WTC11 (cell line): ENCODE measurements at regions not wholly inside any gene's neighbourhood (a gene's known extent, or its start where the extent isn't known, plus 50 kb on each side); places are given as distances from the start of the nearest gene placed in this dataset.

ENCODE experiments used
- ATAC-seq: fragments of 200-7000 bp; cut with Tn5 transposase; 2 replicates; pipeline ENCODE4 v1.10.0; 2021; ENCODE audit warnings: mild to moderate bottlenecking, moderate library complexity
- CTCF ChIA-PET: fragments of 300-600 bp; sonication (Branson Sonifier 250); formaldehyde crosslinking; loops from one replicate; lab custom pipeline; 2021; ENCODE audit warnings: antibody characterized with exemption; lab: Charles Lee
- POLR2A ChIA-PET: fragments of 350-600 bp; sonication (Branson Sonifier 250); formaldehyde crosslinking; loops from one replicate; lab custom pipeline; 2021; ENCODE audit warnings: antibody characterized with exemption; lab: Charles Lee
- DNase-seq: peaks from one replicate; pipeline ENCODE4 v3.0.0; 2021; ENCODE audit warnings: low spot score
- H3K27ac Mint-ChIP-seq: 2 replicates; pipeline ENCODE4 v1.8.0; 2021; ENCODE audit warnings: mixed read lengths
- H3K27me3 Mint-ChIP-seq: 2 replicates; pipeline ENCODE4 v1.8.0; 2021; ENCODE audit warnings: low read depth, mild to moderate bottlenecking, moderate library complexity, mixed read lengths
- H3K36me3 Mint-ChIP-seq: 2 replicates; pipeline ENCODE4 v1.8.0; 2021; ENCODE audit warnings: mixed read lengths
- H3K4me1 Mint-ChIP-seq: 2 replicates; pipeline ENCODE4 v1.8.0; 2022; ENCODE audit warnings: mixed read lengths
- H3K4me3 Mint-ChIP-seq: 2 replicates; pipeline ENCODE4 v1.8.0; 2021; ENCODE audit warnings: mild to moderate bottlenecking, moderate library complexity, mixed read lengths
- H3K9me3 Mint-ChIP-seq: 2 replicates; pipeline ENCODE4 v1.8.0; 2021; ENCODE audit warnings: mixed read lengths
- ATF1 ChIP-seq: sonication (generic); formaldehyde crosslinking; IDR thresholded peaks from 2 replicates; pipeline ENCODE4 v1.8.1; 2023; ENCODE audit warnings: mild to moderate bottlenecking, moderate library complexity, missing genetic modification reagents
- ATF2 ChIP-seq: sonication (generic); formaldehyde crosslinking; IDR thresholded peaks from 2 replicates; pipeline ENCODE4 v1.8.1; 2022; ENCODE audit warnings: low read depth, missing genetic modification reagents, borderline replicate concordance
- CREM ChIP-seq: sonication (generic); formaldehyde crosslinking; IDR thresholded peaks from 2 replicates; pipeline ENCODE4 v1.8.1; 2022; ENCODE audit warnings: mild to moderate bottlenecking, missing genetic modification reagents, moderate library complexity
- E2F1 ChIP-seq: sonication (generic); formaldehyde crosslinking; IDR thresholded peaks from 2 replicates; pipeline ENCODE4 v1.8.0; 2022; ENCODE audit warnings: mild to moderate bottlenecking, missing genetic modification reagents
- ELF4 ChIP-seq: sonication (generic); formaldehyde crosslinking; IDR thresholded peaks from 2 replicates; pipeline ENCODE4 v1.8.1; 2022; ENCODE audit warnings: low read depth, mild to moderate bottlenecking, moderate library complexity, missing genetic modification reagents
- ESRRA ChIP-seq: sonication (generic); formaldehyde crosslinking; IDR thresholded peaks from 2 replicates; pipeline ENCODE4 v1.8.1; 2022; ENCODE audit warnings: mild to moderate bottlenecking, missing genetic modification reagents, borderline replicate concordance
- ETV6 ChIP-seq: sonication (generic); formaldehyde crosslinking; IDR thresholded peaks from 2 replicates; pipeline ENCODE4 v1.8.1; 2022; ENCODE audit warnings: mild to moderate bottlenecking, missing genetic modification reagents
- FOXJ3 ChIP-seq: sonication (generic); formaldehyde crosslinking; IDR thresholded peaks from 2 replicates; pipeline ENCODE4 v1.9.0; 2021; ENCODE audit warnings: missing genetic modification reagents, mild to moderate bottlenecking, borderline replicate concordance
- GRHL2 ChIP-seq: fragments of 250-450 bp; sonication (Bioruptor Pico); IDR thresholded peaks from 2 replicates; pipeline ENCODE4 v1.8.0; 2022; ENCODE audit warnings: mild to moderate bottlenecking, moderate library complexity; ENCODE audit not compliant: insufficient replicate concordance, severe bottlenecking
- HMGA2 ChIP-seq: fragments of 250-450 bp; sonication (Bioruptor Pico); IDR thresholded peaks from 2 replicates; pipeline ENCODE4 v1.4.0; 2021; ENCODE audit warnings: mild to moderate bottlenecking, moderate library complexity
- MYBL2 ChIP-seq: sonication (generic); formaldehyde crosslinking; IDR thresholded peaks from 2 replicates; pipeline ENCODE4 v1.8.1; 2023; ENCODE audit warnings: mild to moderate bottlenecking, moderate library complexity, missing genetic modification reagents
- NFE2L1 ChIP-seq: sonication (generic); formaldehyde crosslinking; IDR thresholded peaks from 2 replicates; pipeline ENCODE4 v1.8.1; 2023; ENCODE audit warnings: missing genetic modification reagents
- NFYB ChIP-seq: sonication (generic); formaldehyde crosslinking; conservative IDR thresholded peaks from 2 replicates; pipeline ENCODE4 v1.8.0; 2022; ENCODE audit warnings: low read depth, missing genetic modification reagents
- NR3C1 ChIP-seq: sonication (generic); formaldehyde crosslinking; conservative IDR thresholded peaks from 2 replicates; pipeline ENCODE4 v1.8.1; 2023; ENCODE audit warnings: low read depth, mild to moderate bottlenecking, missing genetic modification reagents
- OVOL2 ChIP-seq: fragments of 250-450 bp; sonication (Bioruptor Pico); IDR thresholded peaks from 2 replicates; pipeline ENCODE4 v1.9.0; 2021; ENCODE audit warnings: mild to moderate bottlenecking, borderline replicate concordance
- PREB ChIP-seq: sonication (generic); formaldehyde crosslinking; IDR thresholded peaks from 2 replicates; pipeline ENCODE4 v1.8.1; 2022; ENCODE audit warnings: mild to moderate bottlenecking, missing genetic modification reagents, moderate library complexity, borderline replicate concordance
- SMAD3 ChIP-seq: sonication (generic); formaldehyde crosslinking; IDR thresholded peaks from 2 replicates; pipeline ENCODE4 v1.8.0; 2022; ENCODE audit warnings: missing genetic modification reagents, mild to moderate bottlenecking, borderline replicate concordance
- SOX15 ChIP-seq: fragments of 250-450 bp; sonication (Bioruptor Pico); IDR thresholded peaks from 2 replicates; pipeline ENCODE4 v1.9.0; 2021; ENCODE audit warnings: mild to moderate bottlenecking
- ZMAT4 ChIP-seq: fragments of 250-450 bp; sonication (Bioruptor Pico); IDR thresholded peaks from 2 replicates; pipeline ENCODE4 v1.9.0; 2021; ENCODE audit warnings: mild to moderate bottlenecking
- ZNF121 ChIP-seq: sonication (generic); formaldehyde crosslinking; IDR thresholded peaks from 2 replicates; pipeline ENCODE4 v1.8.0; 2023; ENCODE audit warnings: missing genetic modification reagents
- ZNF138 ChIP-seq: sonication (generic); formaldehyde crosslinking; conservative IDR thresholded peaks from 2 replicates; pipeline ENCODE4 v1.8.1; 2022; ENCODE audit warnings: mild to moderate bottlenecking, moderate library complexity, missing genetic modification reagents
- ZNF219 ChIP-seq: sonication (generic); formaldehyde crosslinking; IDR thresholded peaks from 2 replicates; pipeline ENCODE4 v1.8.0; 2023; ENCODE audit warnings: missing genetic modification reagents, mild to moderate bottlenecking, borderline replicate concordance
- ZNF232 ChIP-seq: sonication (generic); formaldehyde crosslinking; IDR thresholded peaks from 2 replicates; pipeline ENCODE4 v1.8.0; 2022; ENCODE audit warnings: mild to moderate bottlenecking, missing genetic modification reagents
- ZNF532 ChIP-seq: fragments of 250-450 bp; sonication (Bioruptor Pico); IDR thresholded peaks from 2 replicates; pipeline ENCODE4 v1.9.0; 2021; ENCODE audit warnings: mild to moderate bottlenecking, borderline replicate concordance
- ZSCAN18 ChIP-seq: fragments of 250-450 bp; sonication (Bioruptor Pico); IDR thresholded peaks from 2 replicates; pipeline ENCODE4 v2.1.2; 2022; ENCODE audit warnings: mild to moderate bottlenecking, moderate library complexity

GRCh38 chr1:81232420-81232819, 568.3 kb upstream of the ADGRL2 start:
- H3K27ac Mint-ChIP-seq, result 0 out of 2 replicates have a peak overlapping the region, but pooled peaks have one; percentile 15
- DNase-seq (no peak), ATAC-seq (no peak)
- TF ChIP-seq NFYB (CRISPR knock-in tag), result no peak
- no peak for TF ChIP-seq ATF1 (CRISPR knock-in tag)
- TF ChIP-seq ZNF532, result no peak
- no peak for TF ChIP-seq ZMAT4
- no peak for TF ChIP-seq ESRRA (CRISPR knock-in tag)
- no peak for TF ChIP-seq ELF4 (CRISPR knock-in tag)
- no peak for TF ChIP-seq NFE2L1 (CRISPR knock-in tag)
- TF ChIP-seq GRHL2 (CRISPR knock-in tag), result no peak
- TF ChIP-seq CREM (CRISPR knock-in tag), result no peak
- no peak for TF ChIP-seq FOXJ3 (CRISPR knock-in tag)
- TF ChIP-seq ZNF138 (CRISPR knock-in tag), result no peak
- no peak for TF ChIP-seq E2F1 (CRISPR knock-in tag)
- TF ChIP-seq SOX15 (CRISPR knock-in tag), result no peak
- TF ChIP-seq PREB (CRISPR knock-in tag), result no peak
- no peak for TF ChIP-seq MYBL2 (CRISPR knock-in tag)
- TF ChIP-seq OVOL2 (CRISPR knock-in tag), result no peak
- TF ChIP-seq ATF2 (CRISPR knock-in tag), result no peak
- TF ChIP-seq SMAD3, result no peak
- peaks cover 48% of the 10 kb centered on the region for H3K4me1 Mint-ChIP-seq
- H3K27me3 Mint-ChIP-seq, result no peaks in the 10 kb centered on the region
- POLR2A ChIA-PET, result no interaction called here
- H3K9me3 Mint-ChIP-seq, result peaks cover 4% of the 10 kb centered on the region; the same call in 1 of the 2 replicates
- no peaks in the 10 kb centered on the region; the same call in 1 of the 2 replicates for H3K36me3 Mint-ChIP-seq
- CTCF ChIA-PET, result interaction anchor here (0.6 kb wide), 1 partner anchor 105 kb away, joined by 4 read pairs; no protein-coding TSS in a partner anchor
- H3K4me3 Mint-ChIP-seq, result no peak overlapping the region

- H3K27ac Mint-ChIP-seq, result peak overlapping the region; percentile 61; the same call in 1 of the 2 replicates
- CTCF ChIA-PET, result interaction anchor here (0.6 kb wide), 1 partner anchor 106 kb away, joined by 4 read pairs; no protein-coding TSS in a partner anchor
- no peaks in the 10 kb centered on the region for H3K27me3 Mint-ChIP-seq
- DNase-seq, result no peak
- TF ChIP-seq SMAD3 (no peak), ZNF232 (CRISPR knock-in tag) (no peak), ATF2 (CRISPR knock-in tag) (no peak), FOXJ3 (CRISPR knock-in tag) (no peak), ZNF121 (no peak), NR3C1 (CRISPR knock-in tag) (no peak), ZNF219 (CRISPR knock-in tag) (no peak), HMGA2 (CRISPR knock-in tag) (no peak), OVOL2 (CRISPR knock-in tag) (no peak), ETV6 (CRISPR knock-in tag) (no peak), ZSCAN18 (CRISPR knock-in tag) (no peak)
- TF ChIP-seq, all 79 proteins: peak for 0
- no peaks in the 10 kb centered on the region; the same call in 1 of the 2 replicates for H3K36me3 Mint-ChIP-seq
- ATAC-seq, result no peak
- POLR2A ChIA-PET, result no interaction called here
- peaks cover 4% of the 10 kb centered on the region; the same call in 1 of the 2 replicates for H3K9me3 Mint-ChIP-seq
- H3K4me3 Mint-ChIP-seq, result no peak overlapping the region
- H3K4me1 Mint-ChIP-seq, result peaks cover 45% of the 10 kb centered on the region
Measured at GRCh38 chr1:81231729-81232038, 569.0 kb upstream of the ADGRL2 start.
